Dermis blood vessel endothelial cell (primary cell): ENCODE measurements at regions not wholly inside any gene's neighbourhood (a gene's known extent, or its start where the extent isn't known, plus 50 kb on each side); places are given as distances from the start of the nearest gene placed in this dataset.

Source experiments
- DNase-seq: peaks from one replicate; pipeline ENCODE4 v3.0.0; 2010

DNA sequence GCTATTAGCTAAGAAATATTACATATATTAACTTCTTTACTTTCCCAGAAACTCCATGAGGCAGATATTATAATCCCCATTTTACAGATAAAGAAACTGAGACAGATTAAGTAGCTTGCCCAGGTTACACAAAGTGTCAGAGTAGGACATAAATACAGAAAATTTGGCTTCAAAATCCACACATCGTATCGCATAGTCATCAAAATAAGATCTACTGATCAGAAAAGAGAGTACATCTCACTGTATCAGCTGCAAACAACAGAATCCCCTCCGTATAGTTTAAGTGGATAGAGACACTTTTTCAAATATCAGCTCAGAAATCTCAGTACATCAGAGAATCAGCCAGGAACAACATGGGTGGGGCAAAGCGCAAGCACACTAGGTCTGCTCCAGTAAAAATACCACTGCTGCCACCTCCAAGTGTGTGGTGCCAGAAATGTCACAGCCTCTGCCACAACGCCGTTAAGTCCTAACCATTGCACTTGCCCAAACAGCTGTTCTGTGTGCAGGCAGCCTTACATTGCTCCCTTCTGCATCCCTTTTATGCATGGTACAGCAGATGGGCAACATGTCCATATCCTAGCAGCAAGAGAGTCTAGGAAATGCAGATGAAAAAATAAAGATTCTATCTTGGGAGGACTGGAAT lies 204.8 kb downstream of the KLF12 start:
- no peak for DNase-seq

DNA sequence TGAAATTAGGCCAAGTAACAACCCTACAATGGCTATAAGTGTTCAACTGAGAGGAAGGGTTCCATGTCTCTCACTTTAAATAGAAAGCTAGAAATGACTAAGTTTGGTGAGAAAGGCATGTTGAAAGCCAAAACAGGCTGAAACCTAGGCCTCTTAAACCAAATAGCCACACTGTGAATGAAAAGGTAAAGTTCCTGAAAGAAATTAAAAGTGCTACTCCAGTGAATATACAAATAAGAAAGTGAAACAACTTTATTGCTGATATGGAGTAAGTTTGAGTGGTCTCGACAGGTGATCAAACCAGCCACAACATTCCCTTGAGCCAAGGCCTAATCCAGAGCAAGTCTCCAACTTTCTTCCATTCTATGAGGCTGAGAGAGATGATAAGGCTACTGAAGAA lies 209.6 kb downstream of the KLF12 start:
- DNase-seq = no peak

DNA sequence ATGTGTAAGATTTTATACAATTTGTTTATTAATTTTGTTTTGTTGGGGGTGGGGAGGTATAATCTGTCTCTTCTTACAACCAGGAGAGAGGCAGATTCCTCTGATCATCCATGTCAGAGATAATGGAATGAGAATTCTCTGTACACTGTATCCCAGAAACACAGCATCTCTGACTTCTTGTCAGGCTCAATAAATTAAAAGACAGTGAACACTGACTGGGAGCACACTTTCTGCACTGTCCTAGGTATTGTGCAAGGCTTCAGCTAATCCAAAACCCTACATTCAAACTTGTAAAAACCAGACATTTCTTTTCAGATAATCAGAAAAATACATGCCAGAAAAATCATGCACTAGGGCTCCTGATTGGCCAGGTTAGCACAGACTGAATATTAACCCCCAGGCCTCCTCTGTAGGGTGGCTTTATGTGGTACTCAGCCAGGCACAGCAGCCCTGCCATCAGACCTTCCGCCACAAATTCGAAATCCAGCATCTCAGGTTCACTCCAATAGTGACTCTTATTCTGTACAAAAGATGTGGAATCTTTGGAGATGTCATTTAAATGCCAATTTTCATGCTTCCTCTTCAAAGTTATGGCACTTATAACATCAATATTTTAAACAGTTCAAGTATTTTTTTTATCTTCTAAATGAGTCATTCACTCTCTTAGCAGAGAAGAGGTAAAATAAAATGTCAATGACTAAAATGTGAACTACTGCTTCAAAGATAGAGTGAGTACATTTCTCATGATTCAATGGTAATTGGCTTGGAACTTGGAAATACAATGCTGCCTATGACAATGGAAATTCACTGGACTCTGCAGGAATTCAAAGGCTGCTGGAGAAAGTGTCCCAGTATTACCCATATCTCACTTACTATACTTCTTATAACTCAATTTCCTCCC lies 211.5 kb downstream of the KLF12 start:
- no peak for DNase-seq

DNA sequence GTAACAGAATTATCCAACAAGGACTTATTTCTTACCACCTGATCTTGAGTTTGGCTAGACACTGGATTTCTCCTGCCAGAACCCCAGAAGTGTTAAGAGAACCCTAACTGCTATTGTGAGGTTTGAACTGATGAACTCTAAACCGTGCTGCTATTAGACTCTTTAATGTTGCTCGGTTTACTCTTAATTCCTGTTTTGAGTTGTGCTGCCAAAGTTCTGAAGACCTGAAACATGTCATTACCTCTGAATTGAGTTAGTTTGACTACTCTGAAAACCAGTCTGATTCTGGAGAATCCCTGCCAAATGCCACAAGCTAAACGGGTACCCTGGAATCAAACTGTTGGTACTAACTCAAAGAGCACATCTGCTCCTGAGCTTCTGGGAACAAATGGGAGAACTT lies 215.5 kb downstream of the KLF12 start:
- no peak for DNase-seq

DNA sequence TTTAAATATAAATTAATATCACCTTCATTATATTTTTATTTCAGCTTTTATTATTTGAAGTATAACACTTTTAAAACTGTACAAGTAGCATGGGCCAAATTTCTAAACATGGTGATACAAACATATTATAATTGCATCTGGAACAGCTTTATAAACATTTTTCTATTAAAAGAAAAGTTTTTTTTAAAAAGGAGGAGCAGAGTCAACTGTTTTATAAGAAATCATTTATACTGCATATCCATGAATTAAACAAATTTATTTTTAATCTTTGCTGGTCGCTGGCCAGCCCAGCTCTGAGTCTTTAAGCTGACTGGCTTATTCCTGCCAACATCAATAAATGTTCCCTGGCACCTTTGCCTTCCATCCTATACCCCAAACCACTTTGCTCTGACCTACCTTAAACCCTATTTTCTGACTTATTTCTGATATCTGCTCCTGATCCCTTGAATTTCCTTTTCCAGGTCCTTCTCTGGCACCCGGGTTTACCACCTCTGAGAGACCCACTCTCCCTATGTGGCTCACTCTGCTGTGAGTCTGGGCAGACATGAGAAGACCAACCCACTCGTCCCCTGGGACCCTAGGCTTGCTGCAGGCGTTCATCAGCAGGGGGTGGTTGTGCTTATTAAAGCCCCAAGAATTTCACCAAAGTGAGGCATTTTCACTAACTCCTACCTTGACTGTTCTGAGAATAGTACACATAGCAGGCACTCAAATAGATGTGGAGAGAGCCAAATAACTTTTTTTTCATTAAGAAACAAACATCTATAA lies 220.3 kb downstream of the KLF12 start:
- no peak for DNase-seq

DNA sequence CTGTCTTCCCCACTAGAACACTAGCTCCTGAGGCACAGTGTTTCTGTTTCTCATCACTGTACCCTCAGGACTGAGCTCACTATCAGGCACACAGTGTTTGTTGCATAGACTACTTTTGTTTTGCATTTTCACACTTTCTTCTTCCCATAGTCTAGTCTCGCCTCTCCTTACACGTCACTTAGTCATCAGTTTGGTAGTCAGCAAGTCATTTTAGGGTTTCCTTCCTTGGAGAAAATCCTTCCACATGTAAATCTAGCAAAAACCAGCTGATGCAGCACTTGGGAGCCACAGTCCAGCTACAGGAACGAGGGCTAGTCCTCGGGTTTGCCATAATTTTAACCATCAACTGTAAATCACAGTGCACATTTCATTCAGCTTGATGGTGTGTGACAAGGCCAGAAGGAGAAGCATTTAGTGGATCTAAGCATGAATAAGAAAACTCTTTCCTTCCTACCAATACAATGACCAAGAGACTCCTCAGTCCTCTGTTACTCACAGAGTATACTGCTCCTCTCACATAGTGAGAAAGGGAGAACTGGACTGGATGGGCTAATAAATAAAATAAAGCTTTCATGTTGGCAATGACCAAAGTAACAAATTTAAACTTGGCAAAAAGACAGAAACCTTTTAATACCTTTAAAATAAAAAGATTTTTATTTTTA lies 221.0 kb downstream of the KLF12 start:
- no peak for DNase-seq

DNA sequence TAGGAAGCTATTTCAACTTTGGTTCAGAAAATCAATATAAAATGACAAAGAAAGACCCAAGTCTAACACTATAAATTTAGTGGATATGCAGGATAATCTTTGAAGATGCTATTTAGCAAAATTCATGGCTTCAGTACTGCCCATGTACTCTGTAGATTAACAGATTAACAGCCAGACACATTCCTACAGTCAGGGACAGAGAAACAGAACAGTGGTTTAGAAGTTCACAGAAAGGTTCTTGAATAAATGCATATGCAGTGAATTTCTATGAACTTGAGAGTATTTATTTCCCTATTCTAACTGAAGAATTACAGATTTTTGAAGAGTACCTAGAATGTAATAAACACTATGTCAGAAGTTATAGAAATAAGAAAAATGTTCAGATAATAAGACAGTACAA lies 222.8 kb downstream of the KLF12 start:
- no peak for DNase-seq

DNA sequence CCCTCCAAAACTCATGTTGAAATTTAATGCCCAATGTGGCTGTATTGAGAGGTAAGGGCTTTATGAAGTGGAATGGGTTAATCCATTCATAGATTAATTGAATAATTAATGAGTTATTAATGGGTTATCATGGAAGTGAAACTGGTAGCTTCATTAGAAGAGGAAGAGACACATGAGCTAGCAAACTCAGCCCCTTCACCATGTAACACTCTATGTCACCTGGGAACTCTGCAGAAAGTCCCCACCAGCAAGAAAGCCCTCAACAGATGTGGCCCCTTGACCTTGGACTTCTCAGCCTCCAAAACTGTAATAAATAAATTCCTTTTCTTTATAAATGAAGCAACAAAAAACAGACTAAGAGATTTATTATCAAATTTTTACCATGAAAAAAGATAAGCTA lies 223.5 kb downstream of the KLF12 start:
- no peak for DNase-seq

DNA sequence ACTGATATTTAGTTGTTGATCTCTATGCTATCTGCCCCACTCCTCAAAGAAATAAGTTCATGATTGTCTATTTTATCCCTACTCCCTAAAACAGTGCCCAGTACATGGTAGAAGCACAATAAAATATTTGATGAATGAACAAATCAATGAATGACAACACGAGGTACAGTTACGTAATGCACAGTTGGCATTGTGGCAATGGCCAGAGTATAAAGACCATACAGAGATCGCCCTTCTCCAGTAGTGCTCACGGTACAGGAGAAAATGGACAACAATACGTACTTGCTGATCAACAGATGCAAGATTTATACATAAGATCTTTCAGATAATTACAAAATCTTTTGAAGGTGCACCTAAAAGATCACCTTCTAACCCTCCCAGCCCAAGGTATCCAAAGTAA lies 225.4 kb downstream of the KLF12 start:
- DNase-seq = no peak

DNA sequence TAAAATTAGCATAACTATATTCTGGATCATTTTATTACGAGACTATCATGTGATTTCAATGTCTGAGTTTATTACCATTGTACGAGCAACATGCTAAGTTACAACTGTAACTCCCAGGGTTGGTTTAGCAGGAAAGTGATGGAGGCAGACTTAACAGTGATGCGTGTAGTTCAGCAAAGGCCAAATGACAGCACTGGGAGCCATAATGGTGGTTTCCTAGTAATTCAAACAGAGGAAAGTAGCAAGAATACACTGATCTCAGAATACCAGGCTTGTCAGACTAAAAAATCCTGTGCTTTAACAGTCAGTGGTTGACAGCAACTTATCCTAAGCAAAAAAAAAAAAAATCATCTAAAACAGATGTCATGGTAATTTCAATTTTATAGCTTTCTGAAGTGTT lies 229.6 kb downstream of the KLF12 start:
- DNase-seq = no peak

DNA sequence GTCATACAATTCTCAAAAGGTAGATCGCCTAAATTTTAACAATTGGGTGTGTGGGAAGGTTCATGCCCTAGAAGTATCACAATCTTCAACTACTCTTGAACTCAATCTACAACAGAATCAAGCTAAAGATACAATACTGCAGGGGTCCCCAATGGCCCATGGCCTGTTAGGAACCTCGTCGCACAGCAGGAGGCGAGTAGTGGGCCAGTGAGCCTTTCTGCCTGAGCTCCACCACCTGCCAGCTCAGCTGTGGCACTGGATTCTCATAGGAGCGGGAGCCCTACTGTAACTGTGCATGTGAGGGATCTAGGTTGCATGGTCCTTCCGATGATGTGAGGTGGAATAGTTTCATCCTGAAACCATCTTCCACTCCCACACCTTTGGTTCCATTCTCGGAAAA lies 230.6 kb downstream of the KLF12 start:
- DNase-seq = no peak

DNA sequence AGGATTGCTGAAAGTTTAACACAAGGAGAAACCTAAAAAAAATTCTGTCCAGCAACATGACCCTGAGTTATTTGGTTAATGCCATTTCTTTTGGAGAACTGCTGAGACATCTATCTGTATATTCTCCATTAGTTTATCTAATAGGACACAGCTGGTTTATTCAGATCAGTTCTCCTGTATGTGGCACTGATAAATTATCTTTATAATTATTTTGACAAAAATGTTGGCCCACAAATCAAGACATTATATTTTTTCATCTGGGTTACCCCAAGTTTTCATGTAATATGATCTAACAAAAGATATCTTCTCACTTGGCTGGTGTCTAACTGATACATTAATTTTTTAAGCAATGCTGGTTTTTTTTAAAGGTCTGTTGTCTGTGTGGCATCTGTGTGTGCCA lies 231.4 kb downstream of the KLF12 start:
- no peak for DNase-seq

DNA sequence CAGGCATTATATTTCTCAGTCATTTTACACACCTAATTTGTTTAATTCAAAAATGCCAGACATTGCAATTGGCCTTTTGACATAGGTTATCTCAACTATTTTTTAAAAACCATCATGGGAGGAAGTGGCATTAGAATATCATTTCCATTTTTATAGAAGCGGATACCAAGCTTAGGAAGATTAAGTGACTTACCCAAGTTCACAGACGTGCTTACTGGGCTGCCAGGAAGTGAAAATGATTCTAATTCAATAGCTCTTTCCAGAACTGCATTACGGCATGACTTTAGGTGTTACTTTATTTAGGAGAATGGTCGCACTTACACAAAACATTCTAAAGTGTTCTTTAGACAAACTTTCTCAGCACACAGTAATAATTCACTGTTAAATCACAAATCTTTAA lies 231.9 kb downstream of the KLF12 start:
- DNase-seq = peak; percentile 15

DNA sequence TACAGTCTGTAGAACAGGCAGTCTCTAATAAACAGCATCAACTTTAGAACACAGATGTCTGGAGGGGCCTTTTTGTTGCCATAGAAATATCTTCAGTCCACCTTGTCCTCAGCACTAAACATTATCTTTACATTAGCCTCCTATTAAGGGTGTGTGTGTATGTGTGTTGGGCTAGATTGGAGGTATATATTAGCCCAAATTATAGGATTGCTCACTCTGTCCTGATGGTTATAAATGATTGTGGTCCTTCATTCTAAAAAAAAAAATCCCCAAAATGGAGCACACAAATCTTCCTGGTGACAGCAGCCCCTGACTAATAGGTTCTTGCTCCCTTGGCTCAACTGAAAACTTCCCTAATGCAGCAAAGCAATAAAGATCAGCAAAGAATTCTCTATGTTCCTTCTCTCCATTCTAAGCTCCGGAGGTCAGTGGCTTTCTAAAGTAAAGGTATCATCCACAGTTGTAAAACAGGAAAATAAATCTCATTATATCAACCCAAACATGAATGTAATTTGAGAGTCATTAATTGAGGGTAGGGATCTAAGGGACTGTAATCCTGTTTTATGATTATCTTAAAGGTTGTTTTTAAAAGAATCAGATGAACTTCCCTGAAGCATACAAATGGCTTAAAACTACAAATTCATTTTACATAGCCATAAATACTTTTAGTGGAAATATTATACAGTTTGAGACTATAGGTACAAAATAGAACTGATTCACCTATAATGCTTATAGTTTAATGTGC lies 232.7 kb downstream of the KLF12 start:
- DNase-seq = no peak

DNA sequence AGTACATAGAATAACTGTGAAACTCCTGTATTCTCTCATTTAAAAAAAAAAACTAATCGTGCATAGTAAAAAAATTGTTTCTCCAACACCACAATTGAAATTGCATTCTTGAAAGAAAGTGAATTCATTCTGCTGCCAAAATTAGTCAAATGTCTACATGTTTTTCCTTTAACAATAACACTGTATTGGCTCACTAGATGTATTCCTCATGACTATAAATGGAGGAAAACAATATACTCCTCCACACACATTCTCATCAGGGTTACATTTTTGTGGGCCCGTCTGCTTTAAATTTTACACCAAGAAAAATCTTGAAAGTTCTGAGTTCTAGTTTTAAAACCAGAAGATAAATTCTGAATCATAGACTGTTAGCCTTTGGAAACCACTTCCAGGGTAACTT lies 233.6 kb downstream of the KLF12 start:
- DNase-seq = no peak

DNA sequence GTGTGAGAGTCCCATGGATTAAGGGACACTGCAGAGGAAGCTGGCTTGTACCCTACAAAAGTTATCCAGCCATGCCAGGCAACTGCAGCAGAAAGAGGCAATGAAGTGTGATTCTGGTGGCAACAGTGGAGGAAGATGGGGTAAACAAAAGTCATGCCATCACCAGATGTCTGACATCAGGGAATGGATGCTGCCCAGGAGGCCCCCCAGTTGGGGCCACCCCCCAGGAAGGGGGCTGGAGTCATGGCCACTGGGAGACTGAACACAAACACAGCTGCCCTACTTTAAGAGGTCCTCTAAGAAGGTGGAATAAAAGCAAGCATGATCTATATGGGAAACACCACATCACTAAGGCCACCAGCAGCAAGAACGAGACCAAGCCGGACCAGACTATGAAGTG lies 235.3 kb downstream of the KLF12 start:
- no peak for DNase-seq

DNA sequence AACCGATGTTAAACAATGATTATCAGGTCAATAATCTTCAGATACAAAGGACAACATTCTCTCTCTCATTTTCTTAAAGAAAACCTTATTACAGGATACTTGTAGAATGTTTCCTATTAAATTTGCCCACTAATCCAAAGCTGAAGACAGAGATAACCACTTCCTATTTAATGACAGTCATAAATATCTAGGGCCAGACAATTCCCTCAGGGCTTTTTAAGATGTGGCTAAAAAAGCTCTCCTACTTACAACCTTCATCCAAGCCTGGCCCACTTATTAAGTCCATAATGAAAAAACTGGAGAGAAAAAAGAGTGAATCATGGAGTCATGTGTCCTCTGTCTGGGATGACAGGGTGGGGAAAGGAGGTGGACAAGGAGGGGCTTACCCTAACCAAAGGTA lies 235.9 kb downstream of the KLF12 start:
- DNase-seq = no peak

DNA sequence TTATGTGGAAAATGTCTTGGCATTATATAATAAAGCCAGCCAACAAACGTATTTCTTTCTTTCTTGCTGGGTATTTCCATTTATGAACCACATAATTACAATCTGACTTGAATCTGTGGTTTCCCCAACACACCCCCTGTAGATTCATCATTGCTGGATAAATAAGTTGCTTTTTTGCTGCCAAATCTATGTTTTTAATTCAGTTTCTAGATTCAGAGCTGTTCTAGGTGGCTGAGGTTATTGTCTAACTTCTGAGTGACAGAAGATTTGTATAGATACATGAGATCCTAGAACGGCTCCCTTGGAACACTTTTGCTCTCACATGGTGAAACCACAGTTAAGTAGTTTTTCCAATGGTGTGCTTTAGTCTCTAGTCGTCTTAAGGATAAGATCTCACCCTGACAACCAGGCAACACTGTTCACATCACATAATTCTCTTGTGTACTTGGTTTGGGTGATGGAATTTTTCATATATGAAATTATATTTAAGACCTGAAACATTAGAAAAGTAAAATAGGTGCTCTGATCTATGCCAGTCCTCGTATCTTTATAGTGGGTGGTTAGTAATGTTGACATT lies 239.1 kb downstream of the KLF12 start:
- no peak for DNase-seq

DNA sequence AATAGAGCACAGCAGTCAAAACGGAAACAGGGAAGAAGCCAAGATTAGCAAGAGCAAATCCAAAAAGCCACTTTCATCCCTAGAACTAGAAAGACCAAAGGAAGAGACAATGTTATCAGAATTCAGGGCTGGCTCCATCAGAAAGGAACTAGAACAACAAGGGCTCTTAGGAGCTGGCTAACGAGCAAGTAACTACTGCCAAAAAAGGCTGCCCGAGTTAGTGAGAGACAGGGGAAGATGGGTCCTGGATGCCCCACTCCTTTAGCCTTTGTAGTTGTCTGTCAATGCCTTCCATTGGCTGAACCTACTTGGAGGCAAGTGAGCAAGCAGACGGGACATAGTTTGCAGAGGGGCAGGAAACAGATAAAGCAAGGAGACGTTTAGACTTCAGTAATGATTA lies 240.4 kb downstream of the KLF12 start:
- DNase-seq = no peak

DNA sequence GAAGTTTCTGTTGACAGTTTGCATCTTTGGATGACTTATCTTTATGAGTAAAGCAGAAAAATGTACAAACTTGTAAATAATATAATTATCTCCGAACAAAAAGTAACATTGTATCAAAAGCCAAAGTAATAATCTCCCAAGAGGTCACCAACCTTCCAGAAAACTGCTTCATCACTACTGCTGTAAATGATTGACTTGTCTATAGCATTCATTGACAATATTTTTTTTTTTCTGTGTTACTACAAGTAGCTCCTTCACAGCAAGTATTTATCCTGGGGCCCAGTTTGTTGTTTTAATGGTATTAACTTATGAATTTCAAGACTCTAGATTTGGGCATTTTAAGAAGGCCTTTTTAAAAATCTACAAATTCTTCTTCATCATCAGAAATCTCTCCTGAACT lies 242.4 kb downstream of the KLF12 start:
- DNase-seq = no peak

DNA sequence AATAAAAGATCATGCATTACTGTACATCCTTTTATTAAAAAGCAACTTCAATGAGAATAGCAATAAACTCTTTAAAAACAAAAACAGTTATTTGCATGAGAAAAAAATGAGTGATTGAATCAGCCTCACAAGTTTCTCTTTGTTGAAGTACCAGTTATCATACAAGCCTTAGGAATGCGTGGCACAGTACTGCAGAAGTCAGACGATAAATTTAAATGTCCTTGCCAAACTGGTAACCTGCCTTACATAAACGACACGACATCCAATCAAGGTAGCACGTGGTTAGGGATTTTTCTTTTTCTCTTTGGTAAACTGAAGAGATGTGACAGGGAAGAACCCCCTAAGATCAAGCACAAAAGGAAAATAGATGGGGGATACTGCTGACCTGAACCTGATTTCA lies 251.0 kb downstream of the KLF12 start:
- no peak for DNase-seq

DNA sequence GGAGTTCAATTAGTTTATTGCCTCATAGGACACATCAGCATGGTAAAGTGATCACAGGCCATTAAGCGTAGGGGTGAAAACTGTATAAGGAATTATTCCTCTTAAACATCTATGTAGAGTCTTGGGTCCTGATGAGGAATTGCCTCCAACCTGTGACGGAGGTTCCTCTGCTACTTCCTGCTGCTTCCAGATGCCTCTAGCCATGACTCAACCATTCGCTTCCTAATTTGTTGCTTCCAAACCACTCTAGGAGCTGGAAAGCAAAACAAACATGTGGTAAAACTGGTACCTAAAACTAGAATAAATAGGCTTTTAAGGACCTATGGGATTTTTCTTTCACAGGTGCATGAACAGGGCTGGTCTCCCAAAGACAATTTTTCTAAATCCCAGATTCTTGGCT lies 253.8 kb downstream of the KLF12 start:
- peak; percentile 66 for DNase-seq
